HCT116 (cell line): ENCODE measurements at regions not wholly inside any gene's neighbourhood (a gene's known extent, or its start where the extent isn't known, plus 50 kb on each side); places are given as distances from the start of the nearest gene placed in this dataset.

Source experiments
- ATAC-seq: fragments of 200-7000 bp; cut with Tn5 transposase; 2 replicates; pipeline ENCODE4 v1.9.1; 2020; ENCODE audit warnings: mild to moderate bottlenecking, moderate library complexity
- BruUV-seq: library from RNA; stranded (reverse); fragments of 400-500 nt; replicated peaks from 2 replicates; lab custom pipeline; 2021; lab: Mats Ljungman, UMichigan
- CTCF ChIA-PET: fragments of 300-600 bp; sonication (Branson Sonifier 250); formaldehyde crosslinking; loops from one replicate; lab custom pipeline; 2021; ENCODE audit warnings: antibody characterized with exemption; lab: Charles Lee
- POLR2A ChIA-PET: fragments of 300-600, 350-600 bp; sonication (Branson Sonifier 250); formaldehyde crosslinking; loops from one replicate; lab custom pipeline; 2021; ENCODE audit warnings: antibody characterized with exemption; lab: Charles Lee
- RAD21 ChIA-PET, 2 experiments: fragments of 300-600 bp; sonication (Branson Sonifier 250); formaldehyde crosslinking; loops; one replicate each; lab custom pipeline; 2023; ENCODE audit warnings: low total read pairs in 2 of 2; ENCODE audit not compliant: uncharacterized antibody in 2 of 2, unreplicated experiment in 2 of 2, low non-redundant PET in 1 of 2; lab: Charles Lee
- DNase-seq: peaks from one replicate; pipeline ENCODE4 v3.0.0-alpha.2; 2010; ENCODE audit warnings: low read depth, low spot score
- H2AFZ ChIP-seq: fragments of 200-600 bp; shearing (Covaris generic), sonication (generic); 2 replicates; pipeline ENCODE4 v1.6.1; 2017; ENCODE audit warnings: low read depth, mixed run types, mixed read lengths, antibody characterized with exemption, low read length; ENCODE audit not compliant: poor library complexity, severe bottlenecking
- H3K27ac ChIP-seq: 2 replicates; pipeline ENCODE4 v1.5.1; 2012; ENCODE audit warnings: low read depth, low read length
- H3K27me3 ChIP-seq: fragments of 200-600 bp; sonication (generic); 2 replicates; pipeline ENCODE4 v1.6.1; 2016; ENCODE audit warnings: mixed run types, low read length, mixed read lengths; ENCODE audit not compliant: insufficient read depth
- H3K36me3 ChIP-seq, 2 experiments: fragments of 200-500 bp in 1 of 2; fragments of 200-600 bp in 1 of 2; sonication (Bioruptor generic) in 1 of 2; sonication (generic) in 1 of 2; 2 replicates each; pipeline versions ENCODE4 v1.5.1 to v1.6.1; 2014 to 2016; ENCODE audit warnings: low read length in 2 of 2, inconsistent platforms in 1 of 2, mixed read lengths in 1 of 2, mixed run types in 1 of 2; ENCODE audit not compliant: insufficient read depth in 2 of 2, control insufficient read depth in 1 of 2
- H3K4me1 ChIP-seq, 2 experiments: fragments of 200-600 bp in 1 of 2; sonication (generic) in 1 of 2; 2 replicates each; pipeline versions ENCODE4 v1.5.1 to v1.6.1; 2012 to 2017; ENCODE audit warnings: low read length in 2 of 2, inconsistent platforms in 1 of 2, mild to moderate bottlenecking in 1 of 2, mixed read lengths in 1 of 2, mixed run types in 1 of 2, moderate library complexity in 1 of 2; ENCODE audit not compliant: insufficient read depth in 2 of 2, control insufficient read depth in 1 of 2
- H3K4me2 ChIP-seq: fragments of 200-600 bp; sonication (generic); 2 replicates; pipeline ENCODE4 v1.6.1; 2017; ENCODE audit warnings: mixed run types, low read length, mixed read lengths
- H3K4me3 ChIP-seq, 2 experiments: fragments of 200-600 bp in 1 of 2; sonication (generic) in 1 of 2; replicated peaks in 1 of 2; 2 replicates each; pipeline ENCODE4 v1.5.1; 2011 to 2016; ENCODE audit warnings: low read length in 2 of 2, control low read depth in 1 of 2, low read depth in 1 of 2, mild to moderate bottlenecking in 1 of 2, mixed read lengths in 1 of 2, mixed run types in 1 of 2
- H3K79me2 ChIP-seq: fragments of 200-600 bp; sonication (generic); 2 replicates; pipeline ENCODE4 v1.6.1; 2017; ENCODE audit warnings: mild to moderate bottlenecking, mixed run types, low read length, moderate library complexity, mixed read lengths; ENCODE audit not compliant: insufficient read depth
- H3K9ac ChIP-seq: fragments of 200-600 bp; sonication (generic); 2 replicates; pipeline ENCODE4 v1.6.1; 2016; ENCODE audit warnings: low read length, mixed read lengths
- H3K9me2 ChIP-seq: fragments of 200-600 bp; sonication (generic), shearing (Covaris generic); 2 replicates; pipeline ENCODE4 v1.6.1; 2017; ENCODE audit warnings: mixed run types, mild to moderate bottlenecking, moderate library complexity; ENCODE audit not compliant: insufficient read depth
- H3K9me3 ChIP-seq, 2 experiments: fragments of 200-500 bp in 1 of 2; fragments of 200-600 bp in 1 of 2; sonication (Bioruptor generic) in 1 of 2; sonication (generic) in 1 of 2; 2 replicates each; pipeline ENCODE4 v1.6.1; 2014 to 2017; ENCODE audit warnings: low read length in 2 of 2, mixed read lengths in 2 of 2, inconsistent platforms in 1 of 2, low read depth in 1 of 2, mild to moderate bottlenecking in 1 of 2, mixed run types in 1 of 2, moderate library complexity in 1 of 2; ENCODE audit not compliant: control insufficient read depth in 1 of 2, insufficient read depth in 1 of 2
- H4K20me1 ChIP-seq: fragments of 200-600 bp; sonication (generic), shearing (Covaris generic); 2 replicates; pipeline ENCODE4 v1.6.1; 2017; ENCODE audit warnings: mixed run types, mild to moderate bottlenecking, moderate library complexity; ENCODE audit not compliant: insufficient read depth
- CEBPB ChIP-seq: IDR thresholded peaks from 2 replicates; pipeline ENCODE4 v1.6.1; 2012; ENCODE audit warnings: low read depth
- ELF1 ChIP-seq: IDR thresholded peaks from 2 replicates; pipeline ENCODE4 v1.6.1; 2012; ENCODE audit warnings: low read depth, borderline replicate concordance
- MAX ChIP-seq: IDR thresholded peaks from 2 replicates; pipeline ENCODE4 v1.6.1; 2012
- POLR2A ChIP-seq: IDR thresholded peaks from 2 replicates; pipeline ENCODE4 v1.7.0; 2011; ENCODE audit warnings: borderline replicate concordance; ENCODE audit not compliant: insufficient read depth, insufficient read length; ENCODE audit errors: extremely low read depth
- REST ChIP-seq: IDR thresholded peaks from 2 replicates; pipeline ENCODE4 v1.6.1; 2012; ENCODE audit warnings: low read depth
- intact Hi-C: fragments of 100-400 bp; cut with micrococcal nuclease; formaldehyde crosslinking; loops from 2 replicates; pipeline ENCODE4 v1.10.0; 2022
- TF ChIP-seq, protein P1 (sequence below): IDR thresholded peaks from 2 replicates; pipeline ENCODE4 v1.6.1; 2011; ENCODE audit warnings: mild to moderate bottlenecking, low read length, moderate library complexity; ENCODE audit not compliant: insufficient replicate concordance; ENCODE audit errors: extremely low read depth

DNA sequence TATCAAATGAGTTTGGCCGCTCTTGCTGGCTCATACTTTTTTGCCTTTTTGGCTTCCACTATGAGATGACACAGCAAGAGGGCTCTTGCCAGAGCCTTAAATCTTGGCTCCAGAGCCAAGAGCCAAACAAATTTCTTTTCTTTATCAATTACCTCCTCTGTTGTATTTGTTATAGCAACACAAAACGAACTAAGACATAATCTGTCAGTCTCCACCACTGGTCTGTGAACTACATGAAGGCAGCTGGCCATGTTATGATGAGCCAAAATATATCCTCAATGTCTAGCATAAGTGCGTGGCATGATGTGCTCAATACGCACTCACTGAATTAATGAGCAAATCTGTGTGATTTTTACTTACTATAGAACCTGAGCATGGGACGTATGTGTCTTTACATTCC, 220.0 kb upstream of the ZNF217 start:
- H3K79me2 ChIP-seq = no peaks in the 10 kb centered on the region
- H3K4me3 ChIP-seq = no peak overlapping the region
- no peak overlapping the region for H2AFZ ChIP-seq
- no peaks in the 10 kb centered on the region for H3K27me3 ChIP-seq
- CTCF ChIA-PET = no interaction called here
- no peaks in the 10 kb centered on the region for H3K9me2 ChIP-seq
- intact Hi-C loops = no loop called here
- no peaks in the 10 kb centered on the region for H3K36me3 ChIP-seq
- TF ChIP-seq MAX (no peak), ELF1 (no peak)
- TF ChIP-seq, all 23 proteins: peak for 0
- no peaks in the 10 kb centered on the region for H3K4me1 ChIP-seq
- H3K9ac ChIP-seq = no peak overlapping the region
- no peak for DNase-seq
- no peaks in the 10 kb centered on the region for H4K20me1 ChIP-seq
- ChIA-PET RAD21 (no interaction called here), POLR2A (no interaction called here)
- H3K27ac ChIP-seq = no peak overlapping the region
- no peak overlapping the region for H3K4me2 ChIP-seq
- ATAC-seq = no peak
- no TSS peak for BruUV-seq
- no peaks in the 10 kb centered on the region for H3K9me3 ChIP-seq

- no peak overlapping the region for H3K9ac ChIP-seq
- H3K9me2 ChIP-seq = no peaks in the 10 kb centered on the region
- no peaks in the 10 kb centered on the region for H3K79me2 ChIP-seq
- intact Hi-C loops = no loop called here
- no peaks in the 10 kb centered on the region for H4K20me1 ChIP-seq
- DNase-seq (no peak), ATAC-seq (no peak)
- no peak overlapping the region for H3K4me2 ChIP-seq
- H3K27me3 ChIP-seq = no peaks in the 10 kb centered on the region
- POLR2A ChIA-PET = no interaction called here
- BruUV-seq = no TSS peak
- RAD21 ChIA-PET = no interaction called here
- peaks cover under 1 to 6% of the 10 kb centered on the region in 2 experiments; a peak in 3 of 4 replicates for H3K4me1 ChIP-seq
- no peaks in the 10 kb centered on the region for H3K9me3 ChIP-seq
- no peaks in the 10 kb centered on the region for H3K36me3 ChIP-seq
- TF ChIP-seq ELF1 (no peak), REST (no peak), CEBPB (no peak), POLR2A (no peak)
- TF ChIP-seq, protein P1, sequence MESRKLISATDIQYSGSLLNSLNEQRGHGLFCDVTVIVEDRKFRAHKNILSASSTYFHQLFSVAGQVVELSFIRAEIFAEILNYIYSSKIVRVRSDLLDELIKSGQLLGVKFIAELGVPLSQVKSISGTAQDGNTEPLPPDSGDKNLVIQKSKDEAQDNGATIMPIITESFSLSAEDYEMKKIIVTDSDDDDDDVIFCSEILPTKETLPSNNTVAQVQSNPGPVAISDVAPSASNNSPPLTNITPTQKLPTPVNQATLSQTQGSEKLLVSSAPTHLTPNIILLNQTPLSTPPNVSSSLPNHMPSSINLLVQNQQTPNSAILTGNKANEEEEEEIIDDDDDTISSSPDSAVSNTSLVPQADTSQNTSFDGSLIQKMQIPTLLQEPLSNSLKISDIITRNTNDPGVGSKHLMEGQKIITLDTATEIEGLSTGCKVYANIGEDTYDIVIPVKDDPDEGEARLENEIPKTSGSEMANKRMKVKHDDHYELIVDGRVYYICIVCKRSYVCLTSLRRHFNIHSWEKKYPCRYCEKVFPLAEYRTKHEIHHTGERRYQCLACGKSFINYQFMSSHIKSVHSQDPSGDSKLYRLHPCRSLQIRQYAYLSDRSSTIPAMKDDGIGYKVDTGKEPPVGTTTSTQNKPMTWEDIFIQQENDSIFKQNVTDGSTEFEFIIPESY = no peak
- no peak overlapping the region for H3K27ac ChIP-seq
- H2AFZ ChIP-seq = no peak overlapping the region
- CTCF ChIA-PET = no interaction called here
- no peak overlapping the region for H3K4me3 ChIP-seq
These were observed 217.9 kb upstream of the ZNF217 start for GRCh38 chr20:53811577-53811976.
